KG1 (cell line): ENCODE measurements at regions not wholly inside any gene's neighbourhood (a gene's known extent, or its start where the extent isn't known, plus 50 kb on each side); places are given as distances from the start of the nearest gene placed in this dataset.

Source experiments
- DNase-seq: peaks from one replicate; lab custom pipeline; 2025; lab: John Stamatoyannopoulos, UW

GRCh38 chr17:77907497-77908461 is 50.7 kb upstream of the TNRC6C start:
- DNase-seq, result no peak

GRCh38 chr17:77908501-77908900 is 50.0 kb upstream of the TNRC6C start:
- no peak for DNase-seq
